K562 (cell line): ENCODE measurements at regions not wholly inside any gene's neighbourhood (a gene's known extent, or its start where the extent isn't known, plus 50 kb on each side); places are given as distances from the start of the nearest gene placed in this dataset.
"Not testable (repeated sequence)": the region's sequence is repeated elsewhere in the genome, so short reads cannot be mapped to it uniquely, and the experiment has no call there.

Experiments used
- ATAC-seq: fragments of 200-7000 bp; cut with Tn5 transposase; 3 replicates; pipeline ENCODE4 v1.9.1; 2020; ENCODE audit warnings: moderate library complexity
- BruUV-seq: library from RNA; stranded (reverse); fragments of 400-500 nt; replicated peaks from 2 replicates; lab custom pipeline; 2021; lab: Mats Ljungman, UMichigan
- CTCF ChIA-PET: fragments of 300-600 bp; formaldehyde crosslinking; extraction: SDS; loops from one replicate; lab custom pipeline; 2021; ENCODE audit warnings: low intra/inter-chr PET ratio; lab: Yijun Ruan, JAX
- POLR2A ChIA-PET: fragments of 300-600, 350-650 bp; sonication (Branson Sonifier 250); formaldehyde crosslinking; extraction: SDS; loops from one replicate; lab custom pipeline; 2021; ENCODE audit warnings: antibody characterized with exemption, inconsistent platforms; lab: Yijun Ruan, JAX
- DNase-seq, 4 experiments: peaks; one replicate each; pipeline versions ENCODE4 v3.0.0 to v3.0.0-alpha.2; 2011 to 2018; ENCODE audit warnings: low spot score in 3 of 4, mixed read lengths in 3 of 4; ENCODE audit errors: extremely low read depth in 1 of 4
- FAIRE-seq: peaks from 2 replicates; lab custom pipeline; 2011; peaks lifted over from hg19 to GRCh38; lab: Jason Lieb, UNC
- H2AFZ ChIP-seq: 2 replicates; pipeline ENCODE4 v1.6.0; 2011; ENCODE audit warnings: low read depth, low read length, control low read depth, inconsistent platforms
- H3K27ac ChIP-seq: fragments of 200-600 bp; 3 replicates; pipeline ENCODE4 v1.8.0; 2011; ENCODE audit warnings: low read depth, mild to moderate bottlenecking, control low read depth, inconsistent platforms, low read length, moderate library complexity, mixed read lengths; ENCODE audit errors: extremely low read depth
- H3K27me3 ChIP-seq, 2 experiments: fragments of 300-600 bp in 1 of 2; 2 replicates in 1 of 2; 3 replicates in 1 of 2; pipeline versions ENCODE4 v1.6.0 to v1.8.0; 2011; ENCODE audit warnings: inconsistent platforms in 2 of 2, low read length in 2 of 2, mild to moderate bottlenecking in 1 of 2, mixed read lengths in 1 of 2, moderate library complexity in 1 of 2; ENCODE audit not compliant: control insufficient read depth in 2 of 2, insufficient read depth in 2 of 2
- H3K36me3 ChIP-seq: fragments of 300-600 bp; 3 replicates; pipeline ENCODE4 v1.8.0; 2011; ENCODE audit warnings: mild to moderate bottlenecking, low read length, inconsistent platforms; ENCODE audit not compliant: control insufficient read depth, insufficient read depth
- H3K4me1 ChIP-seq, 2 experiments: fragments of 200-600 bp in 1 of 2; replicated peaks in 1 of 2; 2 replicates in 1 of 2; 3 replicates in 1 of 2; pipeline versions ENCODE4 v1.5.1 to v1.8.0; 2011; ENCODE audit warnings: inconsistent platforms in 2 of 2, low read length in 2 of 2, mild to moderate bottlenecking in 1 of 2, mixed read lengths in 1 of 2, moderate library complexity in 1 of 2; ENCODE audit not compliant: control insufficient read depth in 2 of 2, insufficient read depth in 2 of 2
- H3K4me2 ChIP-seq: 2 replicates; pipeline ENCODE4 v1.6.1; 2011; ENCODE audit warnings: low read length, control low read depth, inconsistent platforms, mixed read lengths; ENCODE audit not compliant: insufficient read depth
- H3K4me3 ChIP-seq: fragments of 200-600 bp; sonication (generic), shearing (Covaris generic); 2 replicates; pipeline ENCODE4 v1.5.1; 2016; ENCODE audit warnings: control low read depth, inconsistent platforms
- H3K79me2 ChIP-seq: fragments of 200-600 bp; 3 replicates; pipeline ENCODE4 v1.8.0; 2011; ENCODE audit warnings: low read length, inconsistent platforms; ENCODE audit not compliant: control insufficient read depth, insufficient read depth
- H3K9ac ChIP-seq, 2 experiments: 2 replicates each; pipeline versions ENCODE4 v1.6.0 to v1.6.1; 2011; ENCODE audit warnings: low read depth in 2 of 2, low read length in 2 of 2, control low read depth in 1 of 2, inconsistent platforms in 1 of 2, mild to moderate bottlenecking in 1 of 2, mixed read lengths in 1 of 2; ENCODE audit not compliant: insufficient read depth in 1 of 2
- H3K9me1 ChIP-seq: one replicate; pipeline ENCODE4 v1.6.0; 2011; ENCODE audit warnings: inconsistent platforms, mild to moderate bottlenecking, low read length, moderate library complexity; ENCODE audit not compliant: control insufficient read depth, insufficient read depth
- H3K9me3 ChIP-seq: replicated peaks from 2 replicates; pipeline ENCODE4 v1.5.1; 2011; ENCODE audit warnings: low read depth, low read length, inconsistent platforms; ENCODE audit not compliant: control insufficient read depth, insufficient read depth
- H4K20me1 ChIP-seq: replicated peaks from 2 replicates; pipeline ENCODE4 v1.6.1; 2011; ENCODE audit warnings: low read length, inconsistent platforms, mixed read lengths; ENCODE audit not compliant: control insufficient read depth, insufficient read depth
- PBX2 ChIP-seq, 2 experiments: IDR thresholded peaks in 1 of 2; conservative IDR thresholded peaks in 1 of 2; 2 replicates each; pipeline ENCODE4 v1.6.1; 2016; ENCODE audit warnings: low read depth in 2 of 2, mild to moderate bottlenecking in 1 of 2, missing compliant biosample characterization in 1 of 2, missing genetic modification characterization in 1 of 2, moderate library complexity in 1 of 2
- POLR3A ChIP-seq: IDR thresholded peaks from 2 replicates; pipeline ENCODE4 v1.6.1; 2011; ENCODE audit warnings: borderline replicate concordance, mild to moderate bottlenecking, moderate library complexity; ENCODE audit not compliant: insufficient read length, insufficient read depth; ENCODE audit errors: extremely low read depth
- RAD21 ChIP-seq, 2 experiments: fragments of 250-450 bp in 1 of 2; fragments of 450-650 bp in 1 of 2; sonication (Bioruptor Pico) in 1 of 2; formaldehyde crosslinking in 1 of 2; IDR thresholded peaks in 1 of 2; conservative IDR thresholded peaks in 1 of 2; 2 replicates each; pipeline versions ENCODE4 v1.4.0 to v1.8.0; 2020 to 2022; ENCODE audit warnings: mild to moderate bottlenecking in 2 of 2, moderate library complexity in 1 of 2
- WGBS: fragments of 100-300 bp; shearing (Covaris generic); methylation state at CpG from one replicate; pipeline ENCODE4 v1.1.6; 2016; ENCODE audit warnings: low coverage, mixed read lengths; ENCODE audit not compliant: insufficient coverage; ENCODE audit errors: missing lambda C conversion rate; 5-methylcytosine and 5-hydroxymethylcytosine counted together
- in situ Hi-C: fragments of 300-500 bp; cut with MboI; formaldehyde crosslinking; loops from 4 replicates; pipeline ENCODE4 v1.15.0; 2018; ENCODE audit warnings: inconsistent platforms, mixed read lengths
- intact Hi-C: fragments of 100-400 bp; cut with micrococcal nuclease; formaldehyde crosslinking; loops from 2 replicates; pipeline ENCODE4 v1.14.2; 2022
- TF ChIP-seq, protein P1 (sequence below): fragments of 450-650 bp; formaldehyde crosslinking; IDR thresholded peaks from 2 replicates; pipeline ENCODE4 v1.4.0; 2020; ENCODE audit warnings: mild to moderate bottlenecking, moderate library complexity

DNA sequence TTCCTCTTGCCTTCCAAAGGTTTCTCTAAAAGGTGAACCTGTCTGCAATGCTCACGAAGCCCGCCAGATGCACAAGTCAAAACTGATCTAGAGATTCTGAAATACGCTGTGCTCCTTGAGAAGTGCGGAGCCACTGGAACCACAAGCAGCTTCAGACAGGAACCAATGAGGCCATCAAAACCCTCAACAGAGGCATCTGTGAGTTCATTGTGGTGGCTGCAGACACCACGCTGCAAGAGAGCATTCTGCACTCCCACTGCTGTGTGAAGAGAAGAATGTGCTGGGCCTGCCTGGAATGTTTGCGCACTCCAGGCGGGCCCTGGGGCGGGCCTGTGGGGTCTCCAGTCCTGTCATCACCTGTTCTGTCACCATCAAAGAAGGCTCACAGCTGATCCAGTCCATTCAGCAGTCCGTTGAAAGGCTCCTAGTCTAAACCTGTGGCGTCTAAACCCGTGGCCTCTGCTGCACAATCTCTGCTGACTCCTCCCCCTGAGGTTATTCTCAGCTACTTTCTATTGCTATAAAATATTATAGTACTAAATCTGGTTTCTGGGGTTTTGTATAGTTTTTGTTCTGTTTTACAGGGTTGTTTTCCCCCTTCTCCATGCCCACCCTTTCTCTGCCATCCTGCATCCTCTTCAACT, 187.4 kb downstream of the FAM72C start:
- in situ Hi-C loops, H3K9ac ChIP-seq, H3K4me1 ChIP-seq, POLR2A ChIA-PET, H3K27me3 ChIP-seq, H3K9me1 ChIP-seq, H3K79me2 ChIP-seq, CTCF ChIA-PET, DNase-seq, FAIRE-seq, H4K20me1 ChIP-seq, H3K4me2 ChIP-seq, H3K9me3 ChIP-seq, H3K27ac ChIP-seq, BruUV-seq, H3K4me3 ChIP-seq, intact Hi-C loops, H2AFZ ChIP-seq, H3K36me3 ChIP-seq: not testable (repeated sequence)
- 35% methylated on average over 4 of the region's 11 CpGs for WGBS
- peak; percentile 4 for TF ChIP-seq POLR3A
- peak; percentile 31 for ATAC-seq

- BruUV-seq; H3K4me1 ChIP-seq; H3K9ac ChIP-seq; H3K36me3 ChIP-seq; H3K27me3 ChIP-seq; H3K9me1 ChIP-seq; H2AFZ ChIP-seq; H3K4me2 ChIP-seq; H3K27ac ChIP-seq; CTCF ChIA-PET; intact Hi-C loops; H3K9me3 ChIP-seq; H4K20me1 ChIP-seq; DNase-seq; in situ Hi-C loops; POLR2A ChIA-PET; H3K79me2 ChIP-seq; H3K4me3 ChIP-seq; TF ChIP-seq PBX2 (CRISPR knock-in tag; IDR thresholded peaks at IDR 0.05; ENCODE audit: low read depth): not testable (repeated sequence)
- WGBS = no CpG with 5 or more reads among the region's 1 CpG
- FAIRE-seq (peak; percentile 84), ATAC-seq (peak; percentile 98)
- TF ChIP-seq PBX2 (tag; conservative IDR thresholded peaks at IDR 0.05; ENCODE audit: low read depth) (0 out of 2 replicates have a peak, but pooled peaks have one; percentile 13), RAD21 (CRISPR knock-in tag; conservative IDR thresholded peaks at IDR 0.05 in 1 of 2, IDR thresholded peaks at IDR 0.05 in 1 of 2) (peak; percentile 66 to 73)
- TF ChIP-seq, protein P1, sequence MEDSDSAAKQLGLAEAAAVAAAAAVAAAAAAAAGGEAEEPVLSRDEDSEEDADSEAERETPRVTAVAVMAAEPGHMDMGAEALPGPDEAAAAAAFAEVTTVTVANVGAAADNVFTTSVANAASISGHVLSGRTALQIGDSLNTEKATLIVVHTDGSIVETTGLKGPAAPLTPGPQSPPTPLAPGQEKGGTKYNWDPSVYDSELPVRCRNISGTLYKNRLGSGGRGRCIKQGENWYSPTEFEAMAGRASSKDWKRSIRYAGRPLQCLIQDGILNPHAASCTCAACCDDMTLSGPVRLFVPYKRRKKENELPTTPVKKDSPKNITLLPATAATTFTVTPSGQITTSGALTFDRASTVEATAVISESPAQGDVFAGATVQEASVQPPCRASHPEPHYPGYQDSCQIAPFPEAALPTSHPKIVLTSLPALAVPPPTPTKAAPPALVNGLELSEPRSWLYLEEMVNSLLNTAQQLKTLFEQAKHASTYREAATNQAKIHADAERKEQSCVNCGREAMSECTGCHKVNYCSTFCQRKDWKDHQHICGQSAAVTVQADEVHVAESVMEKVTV = peak; percentile 32; the same call in 1 of the 2 replicates
Measured at GRCh38 chr1:143778178-143778577, 193.6 kb downstream of the FAM72C start.
